ENCODE measurements at regions not wholly inside any gene's neighbourhood (a gene's known extent, or its start where the extent isn't known, plus 50 kb on each side); places are given as distances from the start of the nearest gene placed in this dataset.

DNA sequence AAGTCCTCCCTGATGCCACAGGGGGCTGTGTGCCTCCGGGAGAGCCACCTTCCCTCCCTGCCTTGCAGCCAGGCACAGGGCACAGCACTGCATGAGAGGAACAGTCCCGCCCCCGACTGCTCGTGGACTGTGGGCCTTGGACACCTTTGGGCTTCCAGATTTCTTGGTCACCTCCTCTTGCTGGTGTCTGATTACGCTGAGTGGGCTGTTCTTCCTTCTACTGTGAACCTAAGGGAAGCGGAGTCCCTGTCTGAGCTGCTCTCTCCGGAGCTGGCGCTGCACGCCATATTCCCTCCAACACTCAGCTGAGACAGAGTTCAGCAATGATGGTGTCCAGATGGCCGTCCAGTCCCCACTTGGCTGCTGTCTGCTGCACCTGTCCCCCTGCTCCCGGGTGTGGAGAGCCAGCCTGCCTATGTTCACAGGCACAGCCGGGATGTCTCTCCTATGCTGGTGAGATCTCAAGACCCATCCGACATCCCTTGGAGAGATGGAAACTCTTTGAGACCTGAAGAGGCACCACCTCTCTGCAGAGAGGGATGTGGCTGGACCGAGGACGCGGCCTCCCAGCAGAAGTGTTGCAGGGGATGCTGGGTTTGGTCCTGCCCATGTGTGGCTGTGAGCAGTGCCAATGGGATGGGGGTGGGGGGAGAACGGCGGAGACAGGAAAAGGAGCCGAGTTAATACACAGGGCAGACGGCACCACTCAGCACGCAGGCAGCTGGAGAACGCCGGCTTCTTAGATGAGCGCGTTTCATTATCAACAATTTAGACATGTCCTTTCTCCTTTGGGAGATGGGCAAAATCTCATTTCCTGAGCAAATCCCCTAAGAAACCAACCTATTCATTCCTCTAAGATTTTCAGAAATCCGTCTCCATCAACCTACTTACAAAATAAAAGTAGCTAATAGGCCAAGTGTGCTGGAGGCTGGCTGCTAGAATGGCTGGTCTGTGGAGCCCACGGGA, 171.9 kb downstream of the ENGASE start:
- DNase-seq (ENCODE audit: low read depth in 2 of 2), result no peak

- DNase-seq (ENCODE audit: low read depth in 2 of 2), result no peak
These were observed 170.0 kb downstream of the ENGASE start for GRCh38 chr17:79244665-79245064.

DNA sequence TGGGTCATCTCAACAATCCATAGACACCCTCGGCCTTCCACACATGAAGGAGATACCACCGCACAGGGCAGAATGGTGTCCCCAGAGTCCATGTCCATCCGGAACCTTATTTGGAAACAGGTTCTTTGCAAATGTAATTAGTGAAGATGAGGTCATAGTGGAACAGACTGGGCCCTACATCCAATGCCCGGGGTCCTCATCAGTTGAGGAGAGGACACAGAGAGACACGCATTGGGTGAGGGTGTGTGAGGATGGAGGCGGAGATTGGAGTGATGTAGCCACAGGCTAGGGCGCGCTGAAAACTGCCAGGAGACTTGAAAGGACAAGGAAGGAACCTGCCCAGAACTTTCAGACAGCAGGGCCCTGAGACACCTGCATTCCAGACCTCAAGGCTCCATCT, 169.4 kb downstream of the ENGASE start:
- DNase-seq (ENCODE audit: low read depth in 2 of 2), result no peak

DNA sequence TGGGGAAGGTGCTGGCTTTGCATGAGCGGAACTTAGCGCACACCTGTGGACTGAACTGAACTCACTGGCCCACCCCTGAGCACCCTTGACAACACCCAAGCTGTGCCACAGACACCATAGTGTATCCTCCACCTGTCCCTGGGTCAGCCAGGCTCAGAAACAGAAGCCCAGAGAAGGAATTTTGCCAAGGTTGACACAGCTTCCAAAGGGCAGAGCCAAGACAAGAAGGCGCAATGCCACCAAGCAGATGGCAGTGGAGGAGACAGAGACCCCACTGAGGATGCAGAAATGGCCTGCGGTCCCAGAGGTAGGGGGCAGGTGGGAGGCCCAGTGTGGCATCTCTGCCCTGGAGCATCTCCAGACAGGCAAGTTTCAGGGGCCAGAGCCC, 169.0 kb downstream of the ENGASE start:
- no peak for DNase-seq (ENCODE audit: low read depth in 2 of 2)

DNA sequence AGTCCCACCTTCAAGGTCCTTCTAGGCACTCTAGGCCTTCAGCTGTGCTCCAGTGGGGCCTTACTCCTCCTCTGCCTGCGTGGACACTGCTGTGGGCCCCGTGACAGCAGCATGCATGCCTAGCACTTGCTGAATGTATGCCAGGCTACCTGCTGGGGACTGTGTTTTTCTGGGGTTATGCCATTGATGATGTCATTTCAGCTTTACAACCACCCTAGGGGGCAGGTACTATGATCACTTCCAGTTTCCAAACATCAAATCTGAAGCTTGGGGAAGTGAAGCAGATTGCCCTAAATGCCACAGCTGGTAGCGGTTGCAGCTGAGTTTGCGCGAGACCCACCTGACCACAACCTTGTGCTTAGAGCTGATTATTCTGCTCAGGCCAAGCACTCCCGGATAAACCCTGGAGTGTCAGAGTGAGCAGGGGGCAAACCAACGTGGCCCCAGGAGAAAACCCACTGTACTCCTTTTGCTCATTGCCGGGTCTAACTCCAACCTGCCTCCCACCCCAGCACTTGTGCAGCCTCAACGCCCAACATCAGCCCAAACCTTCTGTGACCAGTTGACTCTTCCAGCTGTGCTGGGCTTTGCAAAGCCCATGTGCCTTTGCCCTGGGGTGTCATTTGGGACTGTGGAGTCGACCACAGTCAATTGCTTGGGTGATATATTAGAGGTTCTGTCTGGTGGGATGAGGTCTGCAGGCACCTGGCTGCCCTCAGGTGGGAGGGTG, 168.4 kb downstream of the ENGASE start:
- no peak for DNase-seq (ENCODE audit: low read depth in 2 of 2)

DNA sequence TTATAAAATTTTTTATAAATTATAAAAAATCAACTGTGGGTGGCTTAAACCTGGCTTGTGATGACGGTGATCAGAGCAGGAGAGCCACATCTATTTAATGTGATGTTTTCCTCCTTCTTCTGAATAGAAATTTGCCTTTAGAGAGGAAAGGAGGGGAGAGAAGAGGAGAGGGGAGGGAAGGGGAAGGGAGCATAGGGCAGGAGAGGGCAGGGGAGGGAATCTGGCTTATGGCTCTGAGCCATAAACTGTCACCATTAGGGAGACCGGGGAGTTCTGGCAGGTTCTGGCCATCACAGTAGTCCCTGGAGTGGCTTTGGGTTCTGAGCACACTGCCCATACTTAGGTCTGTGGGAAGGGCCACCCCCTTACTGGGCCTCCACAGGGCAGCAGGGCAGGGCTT, 167.8 kb downstream of the ENGASE start:
- no peak for DNase-seq (ENCODE audit: low read depth in 2 of 2)

DNA sequence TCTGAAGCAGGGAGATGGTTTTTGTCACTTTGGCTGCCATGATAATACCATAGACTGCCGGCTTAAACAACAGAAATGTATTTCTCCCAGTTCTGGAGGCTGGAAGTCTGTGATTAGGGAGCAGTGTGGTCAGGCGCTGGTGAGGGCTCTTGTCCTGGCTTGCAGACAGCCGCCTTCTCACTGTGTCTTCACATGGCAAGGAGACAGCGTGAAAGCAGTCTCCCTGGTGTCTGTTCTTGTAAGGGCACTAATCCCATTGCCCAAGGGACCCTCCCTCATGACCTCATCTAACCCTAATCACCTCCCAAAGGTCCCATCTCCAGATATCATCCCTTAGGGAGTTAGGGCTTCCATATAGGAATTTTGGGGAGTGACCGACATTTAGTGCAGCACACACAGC, 167.0 kb downstream of the ENGASE start:
- DNase-seq (ENCODE audit: low read depth in 2 of 2), result no peak

- DNase-seq (ENCODE audit: low read depth in 2 of 2), result no peak
These were observed 164.6 kb downstream of the ENGASE start for GRCh38 chr17:79239205-79239604.

DNA sequence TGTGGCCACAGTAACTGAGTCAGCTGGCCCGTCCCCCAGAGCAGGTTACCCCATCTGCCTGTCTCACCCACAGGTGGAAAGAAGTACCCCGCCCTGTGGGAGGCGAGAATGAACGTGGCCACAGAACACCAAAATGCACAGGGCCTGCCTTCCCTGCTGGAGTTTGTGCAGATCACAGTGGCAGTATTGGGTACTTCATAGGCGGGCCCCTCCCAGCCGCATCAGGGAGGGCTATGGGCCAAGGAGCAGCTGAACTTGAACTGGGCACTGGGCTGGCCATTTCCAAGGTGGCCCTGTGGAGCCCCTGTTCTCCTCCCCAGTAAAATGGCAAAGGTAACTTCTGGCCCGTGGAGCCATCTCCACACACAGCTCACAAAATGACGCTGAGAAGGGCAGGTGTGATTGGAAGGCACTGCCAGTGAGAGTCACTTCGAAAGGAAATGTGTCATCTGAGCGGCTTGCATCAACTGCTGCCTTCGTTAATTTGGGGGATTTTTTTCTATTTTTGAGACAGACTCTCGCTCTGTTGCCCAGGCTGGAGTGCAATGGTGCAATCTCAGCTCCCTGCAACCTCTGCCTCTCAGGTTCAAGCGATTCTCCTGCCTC, 162.9 kb downstream of the ENGASE start:
- DNase-seq (ENCODE audit: low read depth in 2 of 2), result no peak

DNA sequence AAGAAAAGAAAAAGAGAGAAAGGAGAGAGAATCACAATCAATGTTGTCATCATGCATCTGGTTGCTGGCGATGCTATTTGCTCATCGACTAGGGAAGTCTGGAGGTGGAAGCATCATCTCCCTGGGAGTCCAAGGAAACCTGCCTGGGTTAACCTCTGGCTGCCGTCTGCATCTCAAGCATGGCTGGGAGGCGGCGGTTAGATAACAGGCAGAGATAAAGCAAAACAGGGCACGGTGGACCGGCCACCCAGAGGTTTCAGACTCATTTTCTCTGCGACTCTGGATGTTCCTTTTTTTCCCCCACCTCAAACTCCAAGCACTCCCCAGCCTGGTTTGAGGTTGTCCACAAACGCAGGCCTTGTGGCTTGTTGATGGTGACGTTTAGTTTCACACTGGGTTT, 161.2 kb downstream of the ENGASE start:
- DNase-seq (ENCODE audit: low read depth in 2 of 2), result no peak

DNA sequence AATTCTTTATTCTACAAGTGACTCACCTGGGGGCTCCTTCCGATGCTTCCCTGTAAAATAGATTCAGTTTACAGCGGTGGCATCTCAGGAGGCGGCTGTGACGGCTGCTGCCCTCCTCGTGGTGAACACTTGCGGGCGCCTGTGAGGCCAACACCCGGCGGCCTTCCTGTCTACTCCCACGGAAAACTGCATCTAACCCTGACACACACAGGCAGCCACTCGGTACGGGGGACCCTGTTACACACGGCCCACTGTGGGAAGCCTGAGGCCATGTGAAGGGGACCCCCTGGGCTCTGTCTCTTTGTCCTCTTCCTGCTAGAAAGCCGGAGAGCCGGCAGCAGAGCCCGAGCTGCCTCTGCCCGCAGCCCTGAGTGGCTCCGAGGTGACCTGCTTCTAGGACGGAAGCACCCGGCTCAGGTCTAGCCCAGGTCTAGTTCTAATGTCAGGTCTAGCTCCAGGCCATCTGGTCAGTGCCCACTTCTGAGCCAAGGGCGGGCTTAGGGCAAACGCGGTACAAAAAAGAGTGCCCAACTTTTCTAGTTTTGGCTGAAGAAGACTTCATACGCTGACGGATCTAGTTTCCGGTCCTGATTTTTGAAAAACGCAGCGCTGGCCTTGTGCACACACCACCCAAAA, 159.4 kb downstream of the ENGASE start:
- no peak for DNase-seq (ENCODE audit: low read depth in 2 of 2)

DNA sequence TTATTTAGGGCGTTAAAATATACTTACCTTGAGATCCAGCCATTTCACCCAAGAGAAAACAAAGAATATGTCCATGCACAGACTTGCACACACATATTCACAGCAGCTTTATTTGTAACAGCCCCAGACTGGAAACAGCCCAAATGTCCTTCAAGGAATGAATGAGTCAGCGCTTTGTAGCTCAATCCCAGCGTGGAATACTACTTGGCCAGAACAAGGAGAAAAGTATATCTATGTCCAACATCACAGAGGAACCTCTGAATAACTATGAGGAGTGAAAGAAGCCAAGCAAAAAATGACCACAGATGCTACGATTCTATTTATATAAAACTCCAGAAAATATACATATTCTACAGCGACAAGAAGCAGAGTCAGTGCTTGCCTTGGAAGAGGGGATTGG, 158.3 kb downstream of the ENGASE start:
- no peak for DNase-seq (ENCODE audit: low read depth in 2 of 2)

DNA sequence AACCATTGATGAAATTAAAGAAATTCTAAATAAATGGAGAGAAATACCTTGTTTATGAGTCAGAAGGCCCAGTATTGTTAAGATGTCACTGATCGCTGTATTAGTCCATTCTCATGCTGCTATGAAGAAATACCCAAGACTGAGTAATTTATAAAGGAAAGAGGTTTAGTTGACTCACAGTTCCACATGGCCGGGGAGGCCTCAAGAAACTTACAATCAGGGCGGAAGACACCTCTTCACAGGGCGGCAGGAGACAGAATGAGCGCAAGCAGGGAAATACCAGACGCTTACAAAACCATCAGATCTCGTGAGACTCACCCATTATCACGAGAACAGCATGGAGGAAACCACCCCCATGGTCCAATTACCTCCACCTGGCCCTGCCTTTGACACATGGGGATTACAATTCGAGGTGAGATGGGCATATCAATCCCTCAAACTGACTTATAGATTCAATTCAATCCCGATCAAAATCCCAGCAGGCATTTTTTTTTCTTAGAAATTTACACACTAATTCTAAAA, 157.2 kb downstream of the ENGASE start:
- no peak for DNase-seq (ENCODE audit: low read depth in 2 of 2)

DNA sequence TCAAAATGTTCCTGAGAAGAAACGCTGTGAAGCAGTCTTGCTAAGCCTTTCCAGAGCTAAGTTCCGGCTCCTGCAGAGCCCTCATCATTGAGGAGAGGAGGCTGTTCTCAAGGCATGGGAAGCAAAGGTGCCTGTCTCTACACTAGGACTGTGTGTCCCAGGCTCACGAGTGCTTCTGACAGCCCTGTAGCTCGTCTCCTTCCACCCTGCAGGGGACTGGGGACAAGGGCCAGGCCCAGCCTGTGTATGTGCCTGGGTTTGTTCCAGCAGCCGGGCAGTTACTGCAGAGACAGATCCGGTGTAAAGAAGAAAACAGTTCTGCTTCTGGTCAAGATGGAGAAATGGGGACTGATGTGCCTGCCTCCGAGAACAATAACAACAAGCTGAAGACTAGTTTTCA, 156.0 kb downstream of the ENGASE start:
- no peak for DNase-seq (ENCODE audit: low read depth in 2 of 2)

DNA sequence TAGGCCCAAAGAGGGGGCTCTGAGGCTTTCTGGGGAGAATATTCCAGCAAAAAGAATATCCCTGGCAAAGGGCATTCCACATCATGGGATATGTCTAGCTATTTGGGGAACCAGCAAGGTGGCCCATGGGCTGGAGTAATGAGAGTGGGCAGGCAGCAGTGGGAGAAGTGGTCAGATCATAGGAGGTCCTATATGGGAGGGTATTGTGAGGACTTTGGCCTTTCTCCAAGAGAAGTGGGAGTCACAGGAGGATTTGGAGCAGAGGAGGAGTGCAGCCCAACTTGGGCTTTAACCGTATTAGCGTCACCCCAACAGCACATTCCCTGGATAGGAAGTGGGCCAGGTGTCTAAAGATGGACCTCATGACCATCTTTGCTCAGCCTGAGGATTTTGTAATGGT, 151.4 kb downstream of the ENGASE start:
- no peak for DNase-seq (ENCODE audit: low read depth in 2 of 2)

DNA sequence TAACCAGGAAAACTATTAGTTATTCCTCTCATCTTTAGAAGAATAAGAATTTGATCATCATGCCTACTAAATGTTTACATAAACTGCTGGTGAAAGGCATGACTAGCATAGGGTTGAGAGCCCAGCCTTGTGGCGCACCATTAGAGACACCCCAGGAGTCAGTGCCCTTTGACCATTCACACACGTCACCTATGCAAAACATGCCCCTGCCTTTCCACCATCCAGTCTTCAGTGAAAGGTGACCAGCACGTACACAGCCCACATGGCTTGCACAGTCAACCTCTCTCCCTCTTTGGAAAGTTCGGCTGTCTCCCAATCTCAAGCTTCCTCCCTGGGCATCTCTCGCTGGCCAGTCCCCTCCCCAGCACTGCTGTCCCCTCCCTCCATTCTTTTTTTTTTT, 150.3 kb downstream of the ENGASE start:
- no peak for DNase-seq (ENCODE audit: low read depth in 2 of 2)

GRCh38 chr17:79224476-79224875, 149.9 kb downstream of the ENGASE start:
- DNase-seq (ENCODE audit: low read depth in 2 of 2), result no peak

DNA sequence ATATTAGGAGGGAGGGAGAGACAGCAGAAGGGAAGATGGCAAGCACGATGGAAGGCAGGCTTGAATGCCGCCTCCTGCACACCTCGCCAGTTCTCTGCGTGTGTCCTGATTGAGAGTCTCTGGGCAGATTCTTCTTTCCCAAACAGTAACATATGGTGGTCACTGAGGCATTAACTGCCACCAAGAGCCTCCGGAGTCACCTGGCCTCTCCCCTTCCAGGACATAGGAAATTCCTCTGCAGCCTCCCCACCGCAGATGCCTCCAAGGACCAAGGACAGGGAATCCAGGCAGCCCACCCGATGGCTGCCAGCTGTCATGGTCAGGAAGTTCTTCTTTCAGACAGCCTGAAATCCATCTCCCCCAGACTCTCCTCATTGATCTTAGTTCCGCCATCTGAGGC, 149.3 kb downstream of the ENGASE start:
- no peak for DNase-seq (ENCODE audit: low read depth in 2 of 2)

GRCh38 chr17:79223471-79223870, 148.8 kb downstream of the ENGASE start:
- DNase-seq (ENCODE audit: low read depth in 2 of 2), result no peak

DNA sequence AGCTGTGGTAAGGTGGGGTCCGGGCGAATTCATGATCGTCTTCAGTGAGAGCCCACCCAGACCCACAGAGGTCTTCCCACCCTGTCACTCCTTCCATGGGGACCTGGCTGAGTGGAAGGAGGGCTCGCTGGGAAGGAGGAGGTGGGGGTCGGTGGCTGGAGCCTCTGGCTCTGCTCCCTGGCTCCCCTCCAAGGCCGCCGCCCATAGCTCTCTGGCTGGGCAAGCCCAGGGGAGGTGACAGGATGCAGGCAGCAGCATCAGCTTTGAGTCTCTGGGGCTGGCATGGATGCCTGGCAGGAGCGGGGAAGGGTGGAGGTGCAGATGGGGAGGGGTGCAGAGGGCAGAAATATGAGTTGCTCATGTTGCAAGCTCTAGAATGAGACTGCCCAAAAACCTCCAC, 147.0 kb downstream of the ENGASE start:
- DNase-seq (ENCODE audit: low read depth in 2 of 2), result no peak

DNA sequence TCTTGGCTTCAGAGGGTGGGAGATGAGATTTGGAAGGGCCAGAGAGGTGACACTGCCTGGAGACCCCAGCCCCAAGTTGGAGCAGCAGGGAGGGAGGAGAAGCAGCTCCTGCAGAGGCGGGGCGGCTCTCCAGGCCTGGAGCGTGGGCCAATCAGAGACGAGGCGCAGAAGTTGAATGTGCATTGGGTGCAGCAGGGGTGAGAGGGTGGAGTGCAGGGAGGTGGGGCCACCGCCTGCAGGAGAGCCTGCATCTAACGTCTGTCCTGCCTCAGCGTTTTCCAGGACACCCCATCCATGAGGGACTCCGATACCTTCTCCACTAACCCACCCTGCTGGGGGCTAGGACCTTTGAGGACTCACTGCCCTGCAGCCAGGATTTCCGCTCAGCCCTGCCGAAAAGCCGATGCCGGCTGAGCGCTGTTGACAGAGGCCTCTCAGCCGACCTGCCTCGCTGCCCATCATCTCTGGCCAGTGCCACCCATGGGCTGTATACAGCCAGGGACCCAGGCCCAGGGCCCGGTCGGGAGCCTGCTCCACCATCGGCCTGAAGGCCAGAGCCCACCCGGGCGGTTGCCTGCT, 146.2 kb downstream of the ENGASE start:
- DNase-seq (ENCODE audit: low read depth in 2 of 2), result no peak
